H4 (cell line): ENCODE measurements at regions not wholly inside any gene's neighbourhood (a gene's known extent, or its start where the extent isn't known, plus 50 kb on each side); places are given as distances from the start of the nearest gene placed in this dataset.
"Not testable (repeated sequence)": the region's sequence is repeated elsewhere in the genome, so short reads cannot be mapped to it uniquely, and the experiment has no call there.

Experiments used
- DNase-seq: peaks from one replicate; pipeline ENCODE4 v3.0.0-alpha.2; 2015; ENCODE audit warnings: low spot score

DNA sequence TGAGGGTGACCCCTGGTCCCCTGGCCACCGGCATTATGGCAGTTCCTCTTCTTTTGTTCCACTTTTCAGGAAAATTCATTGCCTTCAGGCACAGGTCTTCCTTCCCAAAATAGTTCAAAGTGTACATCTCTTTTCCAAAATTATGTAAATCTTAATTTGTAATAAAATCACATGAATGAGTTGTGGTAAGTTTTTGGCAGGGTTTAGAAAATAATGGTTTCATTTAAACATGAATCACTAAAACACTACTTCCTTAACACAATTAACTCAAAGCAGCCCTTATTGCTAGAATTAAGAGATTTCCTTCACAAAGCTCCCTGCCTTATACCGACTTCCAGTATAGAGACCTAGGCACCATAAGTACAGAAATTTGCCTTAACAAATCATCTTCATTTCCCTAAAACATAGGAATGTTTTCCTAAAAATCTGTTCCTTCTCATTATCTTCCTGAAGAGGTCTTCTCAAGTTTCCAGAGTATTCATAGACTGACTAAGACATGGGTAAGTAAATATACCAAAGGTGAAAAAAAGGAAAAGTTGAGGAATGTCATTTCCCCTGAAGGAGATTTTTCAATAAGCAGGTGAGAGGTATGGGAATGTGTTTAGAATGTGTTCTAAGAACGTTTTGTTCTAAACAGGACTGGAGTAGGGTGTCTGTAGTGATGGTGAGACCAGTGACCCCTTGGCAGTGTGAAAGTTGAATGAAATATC, 148.2 kb upstream of the CITED2 start:
- DNase-seq = no peak

DNA sequence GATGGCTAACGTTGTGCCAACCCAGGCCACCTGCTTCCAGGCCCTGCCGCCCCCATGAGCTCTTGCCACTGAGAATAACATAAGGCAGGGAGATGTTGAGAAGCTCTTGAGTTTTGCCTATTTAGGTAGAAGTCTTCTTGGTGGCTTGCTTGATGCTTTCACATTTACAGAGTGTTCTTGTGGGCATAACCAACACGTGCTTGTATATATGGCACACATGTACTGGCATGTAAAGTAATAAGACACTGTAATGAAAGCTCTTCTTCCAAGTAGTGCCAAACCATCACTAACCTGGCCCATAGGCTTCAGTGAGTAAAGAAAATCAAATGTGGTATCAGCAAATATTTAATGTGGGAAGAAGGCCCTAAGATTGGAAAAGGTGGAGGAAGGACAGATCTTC, 146.9 kb upstream of the CITED2 start:
- DNase-seq = no peak

DNA sequence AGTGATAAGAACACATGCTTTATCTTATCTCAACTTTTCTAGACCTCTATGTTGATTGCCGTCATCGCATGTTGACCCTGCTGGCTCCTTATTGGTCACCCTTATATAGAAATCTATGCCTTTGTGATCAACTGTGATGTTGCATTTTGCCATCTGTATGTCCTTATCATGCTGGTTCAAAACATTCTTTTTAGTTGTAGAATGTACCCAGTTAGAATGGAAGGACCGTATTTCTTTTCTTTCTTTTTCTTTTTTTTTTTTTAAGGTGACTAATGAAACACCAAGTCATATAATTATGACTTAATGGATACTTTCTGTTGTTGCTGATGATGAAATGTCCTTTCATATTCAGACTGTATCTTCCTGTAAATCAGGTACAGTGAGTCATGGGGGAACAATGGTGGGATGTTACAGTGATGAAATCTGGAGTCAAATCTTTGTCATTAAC, 145.9 kb upstream of the CITED2 start:
- DNase-seq = no peak

DNA sequence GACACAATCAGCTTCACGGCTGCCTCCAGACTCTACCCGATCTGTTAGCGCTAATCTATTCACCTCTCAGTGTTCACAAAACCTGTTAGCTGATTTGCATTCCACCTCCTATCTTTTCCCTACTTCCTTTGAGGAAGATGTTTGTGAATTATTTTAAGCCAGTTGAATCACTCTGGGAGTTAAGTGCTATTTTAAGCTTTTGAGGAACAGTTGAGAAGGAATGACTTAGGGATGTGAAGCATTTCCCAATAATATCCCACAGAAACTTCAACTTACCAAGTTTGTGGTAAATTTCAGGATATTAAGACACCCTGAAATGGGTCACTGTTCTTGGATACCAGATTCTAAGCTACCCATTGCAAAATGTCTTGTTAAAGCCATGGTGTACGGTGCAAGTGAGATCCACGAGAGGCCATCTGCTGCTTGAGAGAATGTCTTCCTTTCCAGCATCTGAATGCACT, 145.2 kb upstream of the CITED2 start:
- DNase-seq = no peak

DNA sequence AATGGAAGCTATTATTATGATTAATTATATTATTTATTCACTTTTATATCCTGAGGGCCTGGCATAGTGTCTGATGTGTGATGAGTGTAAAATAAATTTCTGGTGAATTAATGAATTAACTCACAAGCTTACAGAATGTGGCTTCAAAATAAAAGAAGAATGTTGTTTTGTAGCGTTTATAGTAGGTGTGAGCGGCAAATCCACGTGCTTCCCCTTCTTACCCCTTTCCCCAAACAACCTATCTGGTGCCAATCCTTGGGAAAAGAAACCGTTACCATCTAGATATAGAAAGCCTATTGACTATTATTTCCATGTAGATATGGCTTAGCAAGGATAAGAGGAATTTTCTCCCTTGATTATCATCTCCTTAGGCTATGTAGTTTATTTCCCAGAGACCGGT, 144.6 kb upstream of the CITED2 start:
- no peak for DNase-seq

DNA sequence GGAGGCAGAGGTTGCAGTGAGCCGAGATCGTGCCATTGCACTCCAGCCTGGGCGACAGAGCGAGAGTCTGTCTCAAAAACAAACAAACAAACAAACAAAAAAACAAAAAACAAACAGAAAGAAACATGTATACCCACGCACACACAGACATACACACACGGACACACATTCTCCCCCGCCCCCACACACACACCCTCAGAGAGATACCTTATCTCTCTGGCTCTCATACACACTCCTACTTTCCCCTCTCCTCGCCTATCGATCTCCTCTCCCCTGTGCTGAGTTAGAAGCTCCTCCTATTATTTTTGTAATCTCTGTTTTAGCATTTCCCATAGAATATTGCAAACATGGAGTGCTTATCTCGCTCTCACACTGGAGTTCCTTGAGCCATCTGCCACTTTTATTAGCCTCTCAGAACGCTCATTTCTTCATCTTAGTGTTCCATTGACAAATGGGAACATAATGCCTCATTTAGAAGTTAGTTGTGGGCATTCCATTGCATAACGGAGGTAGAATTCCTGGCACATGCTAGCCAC, 144.2 kb upstream of the CITED2 start:
- no peak for DNase-seq

DNA sequence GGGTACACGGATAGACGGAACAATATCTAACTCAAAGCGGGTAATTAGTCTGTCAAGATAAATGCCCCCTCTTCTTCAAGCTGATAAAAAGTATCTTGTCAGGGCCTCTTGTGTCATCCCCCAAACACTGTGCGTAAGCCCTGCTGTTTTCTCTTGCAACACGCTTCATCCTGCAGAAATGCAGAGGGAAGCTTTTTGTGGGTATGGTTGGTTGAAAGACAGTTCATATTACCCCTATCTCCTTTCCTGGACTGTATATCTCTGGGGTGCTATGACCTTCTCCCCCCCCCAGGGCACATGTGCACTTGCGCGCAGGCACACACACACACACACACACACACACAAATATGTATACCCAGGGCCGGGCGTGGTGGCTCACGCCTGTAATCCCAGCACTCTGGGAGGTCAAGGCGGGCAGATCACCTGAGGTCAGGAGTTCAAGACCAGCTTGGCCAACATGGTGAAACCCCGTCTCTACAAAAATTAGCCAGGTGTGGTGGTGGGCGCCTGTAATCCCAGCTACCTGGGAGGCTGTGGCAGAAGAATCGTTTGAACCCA, 143.6 kb upstream of the CITED2 start:
- not testable (repeated sequence) for DNase-seq

DNA sequence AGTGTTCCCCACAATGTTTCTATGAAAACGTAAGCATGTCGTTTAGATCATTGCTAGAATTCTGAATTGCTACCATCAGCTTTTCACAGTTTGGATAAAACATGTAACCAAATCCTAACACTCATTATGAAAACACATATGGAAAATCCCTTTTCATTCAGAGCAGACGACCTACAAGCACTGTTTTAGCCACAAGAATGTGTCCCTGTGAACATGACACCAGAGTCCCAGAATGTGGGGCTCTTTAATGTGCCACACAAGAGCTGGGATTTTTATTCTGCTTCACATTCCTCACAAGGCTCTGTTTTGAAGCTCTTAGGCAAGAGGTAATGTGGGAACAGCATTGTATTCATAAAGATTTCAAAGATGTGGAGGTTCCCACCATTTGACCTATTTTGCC, 141.1 kb upstream of the CITED2 start:
- DNase-seq = peak; percentile 14

DNA sequence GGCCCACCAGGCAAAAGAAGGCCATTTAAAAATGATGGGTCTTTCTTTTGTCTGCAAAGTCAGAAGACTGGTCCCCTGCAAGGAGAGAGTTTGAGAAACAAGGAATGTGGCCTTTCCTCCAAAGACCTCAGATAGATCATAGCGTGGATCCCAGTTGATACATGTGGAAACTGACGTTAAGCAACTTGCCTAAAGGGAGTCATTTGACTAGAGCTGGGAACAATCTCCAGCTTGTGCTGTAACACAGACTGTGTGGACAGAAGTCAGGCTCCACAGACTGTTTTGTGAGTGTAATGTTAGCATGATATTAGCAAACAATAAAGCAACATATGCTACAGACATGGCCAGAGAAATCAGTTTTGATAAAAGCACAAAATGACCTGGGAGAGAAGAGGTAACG, 140.4 kb upstream of the CITED2 start:
- no peak for DNase-seq

DNA sequence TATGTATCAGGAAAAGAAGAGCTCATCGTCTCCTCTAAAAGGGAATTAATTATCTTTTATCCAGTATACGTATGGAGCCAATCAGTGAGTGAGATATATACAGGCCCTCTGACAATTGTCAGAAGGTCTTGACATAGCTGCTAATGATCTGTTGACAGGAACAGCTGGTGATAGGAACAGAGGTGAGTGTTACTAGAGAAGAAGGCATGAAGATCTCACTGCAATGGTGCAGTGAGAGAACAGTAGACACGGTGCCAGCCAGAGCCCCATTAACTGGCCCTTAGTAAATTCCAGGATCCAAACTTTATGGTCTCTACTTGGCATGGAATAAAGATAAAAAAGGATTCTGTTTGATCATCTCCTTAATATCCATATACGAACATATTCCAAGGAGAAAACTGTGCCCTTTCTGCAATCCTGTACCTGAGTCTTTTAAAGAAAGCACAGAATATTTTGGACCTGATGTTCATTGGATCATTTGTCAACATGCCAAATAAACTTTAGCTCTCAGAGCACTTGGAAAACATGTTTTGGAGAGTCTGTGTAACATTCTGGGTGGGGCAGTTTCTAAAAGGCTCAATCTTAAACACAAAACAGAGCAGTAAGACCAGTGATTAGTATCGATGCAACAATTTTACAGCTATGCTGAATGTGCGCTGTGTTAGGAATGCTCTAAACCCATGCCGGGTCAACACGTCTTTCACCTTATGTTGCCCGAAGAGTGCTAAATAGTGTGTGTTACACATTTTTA, 135.8 kb upstream of the CITED2 start:
- DNase-seq = no peak

DNA sequence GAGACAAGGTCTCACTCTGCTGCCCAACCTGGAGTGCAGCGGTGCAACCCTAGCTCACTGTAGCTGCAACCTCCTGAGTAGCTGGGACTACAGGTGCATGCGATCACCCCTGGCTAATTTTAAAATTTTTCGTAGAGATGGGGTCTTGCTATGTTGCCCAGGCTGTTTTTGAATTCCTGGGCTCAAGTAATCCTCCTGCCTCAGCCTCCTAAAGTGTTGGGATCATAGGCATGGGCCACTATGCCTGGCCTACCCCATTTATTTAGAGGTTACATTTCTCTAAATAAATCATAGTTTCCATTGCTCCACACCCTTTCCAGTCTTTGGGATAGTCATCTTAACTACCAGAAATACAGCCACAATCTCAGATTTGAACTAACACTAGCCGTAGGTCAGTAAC, 134.7 kb upstream of the CITED2 start:
- DNase-seq = no peak

DNA sequence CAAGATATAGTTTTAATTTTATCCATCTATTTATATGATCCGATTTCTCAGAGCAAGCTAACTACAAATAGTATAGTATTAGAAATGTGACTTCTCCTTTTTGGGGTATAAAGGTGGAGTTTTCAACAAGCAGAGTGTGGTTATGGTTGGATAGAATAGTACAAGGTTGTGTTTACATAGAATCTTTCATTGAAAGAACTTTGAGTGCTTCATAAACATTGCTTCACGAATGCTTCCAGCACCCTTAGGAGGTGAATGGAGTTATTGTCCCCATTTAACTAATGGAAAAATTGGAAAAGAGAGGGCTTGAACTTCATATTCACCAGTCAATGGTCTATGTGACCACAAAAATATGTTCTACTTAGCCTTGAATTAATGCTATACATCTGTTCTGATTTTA, 134.1 kb upstream of the CITED2 start:
- no peak for DNase-seq

DNA sequence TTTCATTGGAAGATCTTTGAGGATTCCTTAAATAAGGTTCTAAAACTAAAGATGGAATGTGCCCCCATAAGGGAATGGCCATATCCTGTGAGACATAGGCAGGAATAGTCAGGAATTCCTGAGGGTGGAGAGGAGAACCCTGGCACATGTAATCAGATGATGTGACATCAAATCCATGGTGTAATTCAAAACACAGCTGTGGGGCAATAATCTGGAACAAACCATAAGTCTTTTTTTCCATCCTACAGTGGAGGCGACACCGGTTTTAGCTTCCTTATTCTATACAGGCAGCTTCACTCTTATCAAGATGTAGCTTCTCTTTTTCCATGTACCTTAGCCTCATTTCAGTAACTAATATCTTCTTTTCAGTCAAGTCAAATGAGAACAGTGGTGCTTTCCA, 133.6 kb upstream of the CITED2 start:
- DNase-seq = no peak

DNA sequence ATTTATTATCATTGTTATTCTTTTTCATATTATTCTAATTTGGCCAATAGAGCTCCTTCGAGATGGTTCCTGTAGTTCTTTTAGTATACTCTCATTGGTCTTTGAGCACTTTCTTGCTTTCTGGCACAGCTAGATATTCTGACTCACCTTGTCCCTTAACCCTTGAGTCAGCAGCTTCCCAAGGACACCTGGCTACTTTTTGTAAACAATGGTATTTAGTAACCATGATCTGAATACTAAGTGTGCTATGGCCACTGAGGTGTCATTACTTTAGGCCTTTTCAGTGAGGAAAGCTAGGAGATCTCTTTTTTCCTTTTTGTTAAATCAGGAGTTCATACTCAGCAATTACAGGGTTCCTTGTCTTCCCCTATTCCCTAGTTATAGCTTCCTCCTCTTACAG, 126.5 kb upstream of the CITED2 start:
- no peak for DNase-seq

DNA sequence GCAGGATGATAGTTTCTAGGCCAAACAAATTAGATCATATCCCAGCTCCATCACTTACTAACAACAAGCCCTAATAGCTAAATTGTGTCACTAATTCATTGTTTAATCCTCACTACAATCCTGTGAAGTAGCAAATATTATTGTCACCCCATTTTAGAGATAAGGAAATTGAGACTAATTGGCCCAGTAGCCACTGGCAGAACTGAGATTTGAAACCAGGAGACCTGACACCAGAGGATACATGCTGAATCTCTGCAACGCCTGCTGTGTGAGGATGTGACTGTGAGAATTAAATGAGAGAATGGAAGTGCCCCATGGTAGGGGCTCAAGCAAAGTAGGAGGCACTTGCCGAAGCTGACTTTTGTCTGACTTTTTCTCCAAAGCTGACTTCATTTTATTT, 124.3 kb upstream of the CITED2 start:
- no peak for DNase-seq

DNA sequence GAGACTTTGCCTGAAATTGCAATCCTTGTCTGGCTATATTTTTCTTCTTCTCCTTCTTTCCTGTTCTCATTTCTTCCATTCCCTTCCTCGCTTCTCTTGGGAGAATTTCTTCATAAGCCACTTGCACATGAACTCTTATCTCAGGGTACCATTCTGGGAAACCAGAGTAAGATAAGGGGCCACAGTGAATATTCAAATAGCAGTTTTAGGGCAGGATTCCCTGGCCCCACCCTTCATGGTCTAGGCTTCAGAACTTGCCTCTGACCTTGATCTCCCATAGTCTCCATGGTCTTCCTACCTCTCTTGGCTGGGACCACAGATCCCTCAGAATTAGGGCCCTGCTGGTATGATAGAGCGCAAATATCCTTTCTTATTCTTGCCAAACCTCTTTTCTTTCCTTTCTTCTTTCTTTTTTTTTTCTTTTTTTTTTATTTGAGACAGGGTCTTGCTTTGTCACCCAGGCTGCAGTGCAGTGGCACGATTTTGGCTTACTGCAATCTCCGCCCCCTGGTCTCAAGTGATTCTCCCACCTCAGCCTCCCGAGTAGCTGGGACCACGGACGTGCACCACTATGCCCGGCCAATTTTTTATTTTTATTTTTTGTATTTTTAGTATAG, 123.0 kb upstream of the CITED2 start:
- DNase-seq = no peak

DNA sequence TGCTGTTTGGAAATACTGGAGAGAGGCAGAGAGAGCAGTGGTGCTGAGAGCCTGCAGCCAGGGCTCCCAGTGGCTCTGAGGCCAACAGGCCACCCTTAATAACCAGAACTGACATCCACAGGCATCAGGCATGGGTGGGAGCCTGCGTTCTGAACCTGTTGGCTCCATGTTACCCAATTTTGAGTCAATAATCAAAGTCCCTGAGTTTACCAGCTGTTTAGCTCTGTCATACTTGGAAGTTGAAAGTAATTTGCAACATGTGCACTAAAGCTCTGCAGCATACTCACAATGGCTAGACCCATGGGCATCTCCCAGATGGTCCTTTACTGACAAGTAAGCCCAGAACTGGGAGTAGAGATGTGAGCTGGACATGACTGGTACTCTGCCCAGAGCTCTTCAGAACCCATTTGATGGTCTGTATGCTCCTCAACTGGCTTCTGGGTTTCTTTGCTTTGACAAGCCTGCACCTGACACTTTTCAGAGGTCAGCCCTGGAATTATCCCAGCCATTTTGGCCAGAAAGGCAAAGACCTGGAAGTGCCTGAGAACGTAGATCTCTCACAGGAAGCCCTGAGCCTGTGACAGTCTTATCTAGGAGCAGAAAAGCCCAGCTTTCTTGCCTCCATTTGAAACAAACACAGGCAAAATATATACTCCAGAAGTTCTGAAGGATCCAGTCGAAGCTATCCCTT, 122.4 kb upstream of the CITED2 start:
- no peak for DNase-seq

DNA sequence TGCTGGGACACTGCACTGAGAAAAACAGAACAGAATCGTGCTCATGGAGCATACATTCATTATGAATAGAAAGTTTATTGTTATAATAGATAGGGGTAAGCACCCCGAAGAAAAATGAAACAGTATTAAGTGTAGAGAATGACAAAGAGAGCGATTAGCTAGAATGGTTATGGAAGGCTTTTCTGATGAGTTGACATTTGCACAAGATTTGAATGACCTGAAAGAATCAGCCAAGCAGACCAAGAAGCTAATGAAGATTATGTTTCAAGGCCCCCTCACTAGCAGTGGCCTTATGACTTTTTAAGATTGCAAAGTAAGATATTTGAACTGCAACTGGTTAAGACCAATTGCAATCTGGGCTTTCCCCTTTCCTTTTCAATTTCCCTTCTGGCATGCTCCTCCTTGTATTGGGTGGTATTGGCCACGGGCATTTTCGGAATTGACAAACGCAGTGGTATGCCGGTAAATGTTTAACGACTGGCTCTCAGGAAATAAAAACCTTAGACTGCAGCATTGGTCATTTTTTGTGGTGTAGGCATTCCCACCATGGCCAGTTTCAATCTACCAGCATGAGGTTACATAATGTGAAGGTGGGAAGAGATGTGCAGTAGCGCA, 120.0 kb upstream of the CITED2 start:
- DNase-seq = no peak

DNA sequence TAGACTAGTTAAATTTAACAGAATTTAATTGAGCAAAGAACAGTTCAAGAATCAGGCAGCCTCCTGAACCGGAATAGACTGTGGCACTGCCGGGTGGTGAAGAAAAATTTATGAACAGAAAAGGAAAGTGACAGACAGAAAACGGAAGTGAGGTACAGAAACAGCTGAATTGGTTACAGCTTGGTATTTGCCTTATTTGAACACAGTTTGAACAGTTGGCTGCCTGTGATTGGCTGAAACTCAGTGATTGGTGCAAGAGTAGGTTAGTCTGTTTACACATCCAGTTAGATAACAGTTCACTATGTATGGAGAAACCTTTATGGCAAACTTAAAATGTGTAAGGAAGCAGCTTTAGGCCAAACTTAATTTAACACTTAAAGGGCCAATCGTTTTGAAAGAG, 116.0 kb upstream of the CITED2 start:
- peak; percentile 14 for DNase-seq

DNA sequence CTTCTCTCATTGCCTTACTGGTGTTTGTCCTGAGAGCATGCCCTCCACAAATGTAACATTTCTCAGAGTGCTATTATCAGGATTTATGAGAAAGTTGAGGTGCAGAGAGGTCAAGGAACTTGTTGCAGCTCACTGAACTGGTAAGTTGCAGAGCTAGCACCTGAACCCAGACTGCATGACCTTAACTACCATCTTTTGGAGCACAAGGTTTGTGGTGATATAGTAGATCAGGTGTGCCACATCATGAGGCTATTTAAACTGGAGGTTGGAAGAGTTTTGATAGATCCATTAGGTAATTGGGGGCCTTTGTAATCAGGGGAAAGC, 112.0 kb upstream of the CITED2 start:
- DNase-seq = no peak

DNA sequence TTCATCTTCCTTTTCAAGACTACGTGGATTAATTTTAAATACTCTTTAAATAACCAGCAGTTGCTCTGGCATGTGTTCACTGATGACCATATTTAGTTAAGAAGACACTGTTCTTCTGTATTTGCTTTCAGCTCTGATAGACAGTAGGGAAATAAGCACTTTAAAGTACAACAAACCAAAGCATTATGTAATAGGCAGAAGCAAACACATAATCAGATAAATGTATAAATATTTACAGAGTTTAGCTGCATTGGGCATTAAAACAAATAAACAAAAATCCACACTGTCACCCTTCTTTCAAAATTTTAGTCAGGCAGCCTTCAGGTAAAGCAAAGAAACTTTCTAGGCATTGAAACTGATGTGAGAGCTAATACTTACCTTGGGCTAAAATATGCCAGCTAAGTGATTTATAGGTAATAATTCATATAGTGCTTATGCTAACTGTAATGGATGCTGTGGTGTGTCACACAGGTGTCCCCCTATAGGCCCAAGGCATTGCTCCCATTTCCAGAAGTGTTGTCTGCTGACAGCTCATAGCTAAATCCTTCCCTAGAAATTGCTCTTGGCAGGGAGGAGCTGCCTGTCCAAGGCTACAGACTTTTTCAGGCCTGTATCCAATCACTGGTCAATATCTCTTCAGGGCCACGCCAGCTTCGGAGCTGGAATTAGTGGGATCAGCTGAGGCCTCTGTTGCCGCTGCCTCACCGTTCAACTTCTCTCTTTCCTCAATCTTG, 111.5 kb upstream of the CITED2 start:
- no peak for DNase-seq
